HG03103 (cell line): ENCODE measurements at regions not wholly inside any gene's neighbourhood (a gene's known extent, or its start where the extent isn't known, plus 50 kb on each side); places are given as distances from the start of the nearest gene placed in this dataset.
"Not testable (repeated sequence)": the region's sequence is repeated elsewhere in the genome, so short reads cannot be mapped to it uniquely, and the experiment has no call there.

Experiments used
- ATAC-seq: cut with Tn5 transposase; IDR thresholded peaks from one replicate; pipeline ENCODE4 v1.9.1; 2021; ENCODE audit warnings: low read depth; ENCODE audit not compliant: unreplicated experiment

DNA sequence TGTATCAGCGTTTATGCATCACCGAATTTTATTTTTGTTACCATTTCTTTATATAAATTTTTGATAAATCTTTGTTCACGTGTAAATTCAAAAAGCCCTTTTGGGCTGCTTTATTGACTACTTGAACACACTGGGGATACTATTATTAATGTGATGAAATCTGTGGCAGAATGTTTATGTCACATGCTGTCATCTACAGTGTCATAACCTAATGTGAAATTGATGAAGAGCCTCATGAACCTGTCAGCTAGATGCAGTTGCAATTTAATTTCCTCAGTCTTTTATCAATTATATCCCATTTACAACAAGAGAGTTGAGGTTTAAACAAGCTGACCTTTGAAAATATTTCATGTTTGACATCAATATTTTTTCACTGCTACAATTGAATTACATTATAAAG is 1100.4 kb upstream of the COX7C start:
- ATAC-seq: no peak

DNA sequence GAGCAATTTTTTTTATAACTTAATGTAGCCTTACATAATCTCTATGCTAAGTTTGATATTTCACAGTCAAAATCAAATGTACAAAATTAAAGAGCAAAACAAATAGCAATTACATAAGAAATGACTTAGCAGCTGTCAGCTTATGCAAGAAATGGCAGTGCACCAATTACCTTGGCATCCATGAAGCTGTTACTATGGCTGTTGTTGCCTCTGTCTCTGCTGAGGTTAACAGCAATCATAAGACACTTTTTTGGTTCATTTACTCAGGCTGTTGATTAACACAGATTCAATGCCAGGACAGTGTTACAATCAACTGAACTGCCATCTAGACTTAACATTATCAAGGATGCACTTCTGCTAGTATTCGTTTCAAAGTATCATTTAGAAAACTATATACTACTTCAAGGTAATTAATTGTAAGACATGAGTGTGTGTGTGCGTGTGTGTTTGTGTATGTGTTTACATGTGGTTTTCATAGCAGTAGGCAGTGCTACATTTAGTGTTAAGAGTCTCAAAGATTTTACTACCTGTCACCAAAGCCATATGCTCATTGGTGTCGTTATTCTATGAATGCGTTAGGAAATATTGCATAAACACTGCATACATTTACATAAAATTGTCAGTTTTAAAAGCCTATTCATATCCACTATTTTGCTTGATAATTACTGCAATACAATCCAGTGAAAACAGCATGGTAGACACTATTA is 1084.2 kb upstream of the COX7C start:
- ATAC-seq: no peak

DNA sequence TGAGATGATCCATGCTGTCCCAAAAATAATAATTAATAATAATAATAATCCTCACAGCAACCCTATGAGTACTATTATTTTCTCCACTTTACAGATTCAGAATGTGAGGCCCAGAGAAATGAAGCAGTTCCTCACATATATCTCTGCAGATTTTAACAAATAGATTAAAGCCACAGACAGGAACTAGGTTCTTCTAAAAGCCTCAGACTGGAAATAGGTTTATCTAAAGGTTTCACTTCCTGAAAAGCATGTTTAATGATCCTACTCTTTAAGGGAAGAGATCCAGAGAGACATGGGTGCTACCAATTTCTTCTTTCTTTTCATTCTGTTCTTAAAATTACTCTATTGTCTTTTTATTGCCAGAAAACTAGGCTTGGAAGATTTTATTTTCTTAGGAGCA is 1079.4 kb upstream of the COX7C start:
- ATAC-seq: no peak

DNA sequence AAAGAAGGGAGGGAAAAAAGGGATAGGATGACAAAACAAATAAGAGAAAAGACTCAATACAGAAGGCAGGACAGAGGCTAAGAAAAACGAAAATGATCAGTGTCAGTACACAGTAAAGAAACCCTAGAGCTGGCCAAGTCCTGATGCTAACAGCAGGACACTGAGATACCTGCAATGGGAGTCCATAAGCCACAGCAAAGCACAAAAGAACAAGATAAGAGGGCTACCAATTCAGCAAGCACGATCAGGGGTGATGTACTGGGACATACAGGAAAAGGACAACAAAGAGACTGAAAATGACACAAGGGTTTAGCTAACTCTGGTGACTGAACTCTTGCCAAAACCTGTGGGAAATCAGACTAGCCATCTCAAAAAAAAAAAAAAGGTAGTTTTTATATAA is 1072.6 kb upstream of the COX7C start:
- ATAC-seq: no peak

DNA sequence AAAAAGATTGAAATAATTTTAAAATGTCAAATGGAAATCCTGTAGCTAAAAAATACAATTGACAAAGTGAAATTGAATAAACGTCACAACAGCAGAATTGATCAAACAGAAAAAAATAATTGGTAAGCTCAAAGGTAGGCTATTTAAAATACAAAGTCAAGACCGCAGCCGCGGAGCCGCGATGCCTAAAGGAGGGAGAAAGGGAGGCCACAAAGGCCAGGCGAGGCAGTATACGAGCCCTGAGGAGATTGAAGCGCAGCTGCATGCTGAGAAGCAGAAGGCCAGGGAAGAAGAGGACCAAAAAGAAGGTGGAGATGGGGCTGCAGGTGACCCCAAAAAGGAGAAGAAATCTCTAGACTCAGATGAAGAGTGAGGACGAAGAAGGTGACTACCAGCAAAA is 1068.5 kb upstream of the COX7C start:
- ATAC-seq: no peak

DNA sequence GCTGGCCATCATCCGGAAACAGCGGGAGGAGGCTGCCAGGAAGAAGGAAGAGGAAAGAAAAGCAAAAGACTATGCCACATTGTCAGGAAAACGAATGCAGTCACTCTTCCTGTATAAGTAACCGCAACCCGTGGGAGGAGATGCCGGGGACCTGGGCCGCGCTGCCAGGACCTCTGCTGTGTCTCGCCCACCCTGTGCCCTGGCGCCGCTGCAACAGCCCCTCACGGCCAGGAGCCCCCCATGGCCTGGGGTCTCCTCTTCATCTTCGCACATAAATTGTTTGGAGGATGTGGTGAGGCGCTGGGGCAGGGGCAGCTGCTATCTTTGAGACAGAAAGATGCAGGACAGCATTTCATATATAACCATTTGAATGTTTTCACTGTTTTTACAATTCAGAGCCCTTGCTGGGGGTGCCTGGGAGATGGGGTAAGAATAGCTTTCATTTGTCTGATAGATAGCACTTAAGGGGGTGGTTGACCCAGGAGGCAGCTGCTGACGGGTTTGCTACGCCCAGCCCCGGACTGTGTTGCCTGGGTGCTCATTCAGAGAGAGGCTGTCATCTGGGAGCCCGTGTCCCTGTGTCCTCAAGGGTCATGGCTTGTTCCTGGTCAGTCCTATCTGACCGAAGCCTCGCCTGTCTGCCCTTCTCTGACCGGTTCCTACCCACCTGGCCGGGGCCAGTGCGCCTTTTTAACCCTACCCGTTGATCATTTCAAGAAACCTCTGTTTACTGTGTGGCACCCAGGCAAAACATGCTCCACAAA is 1067.7 kb upstream of the COX7C start:
- no peak for ATAC-seq

DNA sequence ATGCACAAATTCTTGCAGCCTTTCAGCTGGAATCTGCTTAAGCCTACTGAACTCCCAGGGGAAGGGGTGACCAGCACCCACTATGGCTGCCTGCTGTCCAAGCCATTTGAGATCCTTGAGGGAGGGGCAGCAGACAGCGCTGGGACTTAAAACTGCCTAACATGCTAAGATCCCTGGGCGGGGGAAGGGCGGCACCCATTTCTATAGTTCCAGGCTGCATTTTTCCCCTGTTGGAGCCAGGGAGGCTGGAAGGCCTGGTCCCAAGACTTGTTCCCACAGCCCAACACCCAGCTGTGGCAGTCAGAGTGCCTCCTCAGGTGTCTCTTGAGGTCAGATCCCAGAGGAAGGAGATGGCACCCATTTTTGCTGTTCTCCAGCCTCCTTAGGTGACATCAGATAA is 1061.3 kb upstream of the COX7C start:
- ATAC-seq: no peak

DNA sequence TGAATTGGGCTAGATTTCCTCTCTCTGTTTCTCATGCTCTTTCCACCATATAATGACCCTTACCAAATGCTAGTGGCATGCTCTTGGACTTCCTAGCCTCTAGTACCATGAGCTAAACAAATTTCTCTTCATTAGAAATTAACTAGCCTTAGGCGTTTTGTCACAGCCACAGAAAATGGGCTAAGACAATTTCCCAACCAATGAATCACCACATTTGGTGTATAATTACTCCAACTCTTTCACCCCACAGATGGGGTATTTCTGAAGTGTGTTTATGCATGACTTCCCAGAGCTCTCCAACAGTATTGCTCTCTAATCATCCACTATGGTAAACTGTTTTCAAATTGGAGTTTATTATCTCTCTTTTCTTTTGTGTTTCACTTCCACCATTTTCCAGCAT is 1041.1 kb upstream of the COX7C start:
- ATAC-seq: no peak

DNA sequence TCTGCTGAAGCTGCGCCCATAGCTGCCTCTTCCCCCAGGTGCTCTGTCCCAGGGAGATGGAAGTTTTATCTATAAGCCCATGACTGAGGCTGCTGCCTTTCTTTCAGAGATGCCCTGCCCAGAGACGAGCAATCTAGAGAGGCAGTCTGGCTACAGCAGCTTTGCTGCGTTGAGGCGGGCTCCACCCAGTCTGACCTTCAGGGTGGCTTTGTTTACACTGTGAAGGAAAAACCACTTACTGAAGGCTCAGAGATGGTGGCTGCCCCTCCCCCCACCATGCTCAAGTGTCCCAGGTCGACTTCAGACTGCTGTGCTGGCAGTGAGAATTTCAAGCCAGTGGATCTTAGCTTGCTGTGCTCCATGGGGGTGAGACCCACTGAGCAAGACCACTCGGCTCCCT is 1029.9 kb upstream of the COX7C start:
- not testable (repeated sequence) for ATAC-seq

DNA sequence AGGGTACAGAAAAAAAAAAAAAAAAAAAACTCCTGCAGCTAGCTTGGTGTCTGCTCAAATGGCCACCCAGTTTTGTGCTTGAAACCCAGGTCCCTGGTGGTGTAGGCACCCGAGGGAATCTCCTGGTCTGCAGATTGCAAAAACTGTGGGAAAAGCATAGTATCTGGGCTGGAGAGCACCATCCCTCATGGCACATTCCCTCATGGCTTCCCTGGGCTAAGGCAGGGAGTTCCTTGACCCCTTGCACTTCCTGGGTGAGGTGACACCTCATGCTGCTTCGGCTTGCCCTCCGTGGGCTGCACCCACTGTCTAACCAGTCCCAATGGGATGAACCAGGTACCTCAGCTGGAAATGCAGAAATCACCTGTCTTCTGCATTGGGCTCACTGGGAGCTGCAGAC is 1029.5 kb upstream of the COX7C start:
- ATAC-seq: not testable (repeated sequence)

DNA sequence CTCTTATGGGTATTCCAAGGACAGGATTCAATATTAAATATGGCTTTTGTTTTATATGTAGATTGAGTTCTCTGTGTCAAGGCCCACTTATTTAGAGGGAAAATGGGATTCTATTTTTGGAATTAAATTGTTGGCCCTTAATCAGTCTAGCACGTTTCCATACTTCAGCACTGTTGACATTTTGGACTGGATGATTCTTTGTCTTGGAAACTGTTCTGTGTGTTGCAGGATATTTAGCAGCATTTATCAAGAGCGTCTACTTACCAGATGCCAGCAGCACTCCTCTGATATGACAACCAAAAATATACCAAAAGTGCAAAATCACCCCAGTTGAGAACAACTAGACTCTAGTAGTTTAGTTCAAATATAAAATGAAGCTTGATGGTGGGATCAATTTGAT is 1027.0 kb upstream of the COX7C start:
- no peak for ATAC-seq

DNA sequence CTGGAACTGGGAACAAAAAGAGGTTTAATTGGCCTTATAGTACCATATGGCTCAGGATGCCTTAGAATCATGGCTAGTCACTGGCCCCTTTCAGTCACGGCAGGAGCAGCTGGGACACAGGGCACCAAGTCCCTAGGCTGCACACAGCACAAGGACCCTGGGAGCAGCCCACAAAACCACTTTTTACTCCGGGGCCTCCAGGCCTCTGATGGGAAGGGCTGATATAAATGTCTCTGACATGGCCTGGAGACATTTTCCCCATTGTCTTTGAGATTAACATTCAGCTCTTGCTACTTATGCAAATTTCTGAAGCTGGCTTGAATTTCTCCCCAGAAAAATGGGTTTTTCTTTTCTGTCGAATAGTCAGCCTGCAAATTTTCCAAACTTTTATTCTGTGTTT is 1026.4 kb upstream of the COX7C start:
- ATAC-seq: no peak

DNA sequence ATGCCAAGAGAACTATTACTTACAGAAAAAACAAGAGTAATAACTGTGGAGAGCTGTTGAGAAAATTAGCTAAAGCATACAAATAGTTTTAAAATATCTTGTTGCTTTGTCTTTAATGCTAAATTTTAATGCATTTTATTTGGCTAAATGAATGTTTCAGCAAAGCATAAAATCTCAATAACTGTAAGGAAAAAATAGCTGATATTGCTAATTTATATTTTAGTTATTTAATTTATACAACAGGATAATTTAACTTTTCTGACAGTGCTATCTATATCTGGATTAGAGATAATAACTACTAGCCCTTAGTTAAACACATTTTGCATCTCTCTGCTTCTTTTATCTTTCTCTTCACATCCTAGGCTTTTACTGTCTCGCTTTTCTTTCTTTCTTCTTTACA is 1014.9 kb upstream of the COX7C start:
- ATAC-seq: no peak

DNA sequence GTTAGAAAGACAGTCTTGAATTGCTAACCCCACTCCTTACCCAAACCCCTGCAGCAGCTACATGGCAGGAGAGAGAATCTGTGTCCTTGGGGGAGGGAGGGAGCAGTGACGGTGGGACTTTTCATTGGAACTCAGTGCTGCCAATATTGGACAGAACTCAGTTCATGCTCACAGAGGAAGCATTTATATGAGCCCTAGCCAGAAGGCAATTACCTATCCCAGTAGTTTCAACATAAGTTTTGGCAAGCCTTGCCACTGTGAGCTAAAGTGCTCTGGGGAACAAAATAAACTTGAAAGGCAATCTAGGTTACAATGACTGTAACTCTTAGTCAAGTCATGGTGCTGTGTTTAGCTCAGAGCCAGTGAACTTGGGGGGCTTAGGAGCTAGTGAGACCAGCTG is 1013.4 kb upstream of the COX7C start:
- no peak for ATAC-seq

DNA sequence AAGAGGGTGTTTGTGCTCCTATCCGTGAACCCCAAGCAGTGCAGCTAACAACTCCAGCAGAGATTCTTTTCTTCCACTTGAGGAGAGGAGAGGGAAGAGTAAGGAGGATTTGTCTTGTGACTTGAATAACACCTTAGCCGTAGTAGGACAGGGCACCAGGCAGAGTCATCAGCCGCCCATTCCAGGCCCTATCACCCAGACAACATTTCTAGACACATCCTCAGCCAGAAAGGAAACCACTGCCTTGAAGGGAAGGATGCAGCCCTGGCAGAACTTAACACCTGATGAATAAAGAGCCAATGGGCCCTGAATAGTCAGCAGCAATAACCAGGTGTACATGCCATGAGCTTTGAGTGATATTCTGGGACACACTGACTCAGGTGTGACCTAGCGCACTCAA is 1013.0 kb upstream of the COX7C start:
- ATAC-seq: no peak

DNA sequence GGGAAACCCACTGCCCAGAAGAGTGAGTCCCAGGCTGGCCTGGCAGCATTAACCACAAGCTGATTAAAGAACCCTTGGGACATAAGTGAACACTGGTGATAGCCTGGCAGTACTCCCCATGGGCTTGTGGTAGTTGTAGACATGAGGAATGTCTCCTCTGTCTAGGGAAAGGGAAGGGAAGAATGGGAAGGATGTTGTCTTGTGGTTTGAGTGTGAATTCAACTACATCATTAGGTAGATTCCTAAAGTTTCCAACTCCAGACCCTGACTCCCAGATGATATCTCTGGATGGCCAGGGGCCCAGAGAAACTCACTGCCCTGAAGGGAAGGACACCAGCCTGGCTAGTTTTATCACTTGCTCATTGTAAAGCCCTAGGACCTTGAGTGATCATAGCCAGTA is 1012.4 kb upstream of the COX7C start:
- no peak for ATAC-seq

DNA sequence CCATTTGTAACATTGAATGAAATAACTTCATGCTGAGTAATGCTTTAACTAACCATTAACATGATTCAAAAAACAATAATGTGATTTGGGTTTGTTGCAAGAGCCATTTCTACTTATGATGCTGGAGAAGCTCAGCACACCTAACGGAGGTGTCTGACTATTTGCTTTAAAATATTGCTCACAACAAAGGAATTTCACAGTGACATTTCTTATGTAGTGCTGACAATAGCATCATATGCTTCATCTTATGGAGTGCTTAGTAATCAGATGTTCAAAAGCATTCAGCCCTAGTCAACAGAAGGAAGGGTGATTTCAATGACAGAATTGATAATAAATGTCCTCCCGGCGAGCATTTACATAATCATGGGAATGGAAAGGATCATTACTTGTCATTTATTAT is 1003.3 kb upstream of the COX7C start:
- ATAC-seq: no peak

DNA sequence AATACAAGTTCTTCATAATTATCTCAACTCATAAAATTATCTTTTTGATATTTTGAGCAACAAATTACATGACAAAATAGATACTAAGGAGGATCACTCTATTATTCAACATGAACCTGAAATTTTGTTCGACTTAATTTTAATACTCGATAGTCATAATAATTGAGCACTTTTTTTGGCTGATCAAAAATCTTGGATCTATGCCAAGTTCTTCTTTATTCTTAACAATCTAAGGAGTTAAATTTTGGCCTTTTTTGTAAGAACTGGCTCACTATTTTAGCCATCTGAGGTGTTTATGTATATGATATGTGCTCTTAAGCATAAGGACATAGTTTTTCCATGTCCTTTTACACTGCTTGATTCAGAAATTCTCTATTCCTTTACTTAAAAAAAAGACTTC is 996.1 kb upstream of the COX7C start:
- no peak for ATAC-seq

DNA sequence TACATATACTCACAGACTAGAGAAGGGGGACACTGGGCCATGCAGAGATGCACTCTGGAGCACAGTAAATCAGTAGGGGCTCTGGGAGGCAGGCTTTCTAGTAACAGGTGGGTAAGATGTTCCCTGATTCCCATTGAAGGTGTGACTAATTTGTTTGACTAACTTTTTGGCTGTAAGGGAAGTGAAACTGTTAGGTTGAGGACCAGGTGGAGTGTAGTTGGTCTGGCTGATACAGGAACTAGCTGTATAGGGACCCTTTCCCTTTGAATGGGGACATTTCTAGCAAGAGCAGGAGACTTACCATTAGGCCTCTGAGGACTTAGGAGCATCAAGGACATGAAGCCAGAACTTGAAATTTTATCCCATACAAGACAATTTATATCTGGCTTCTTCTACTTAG is 989.6 kb upstream of the COX7C start:
- no peak for ATAC-seq

DNA sequence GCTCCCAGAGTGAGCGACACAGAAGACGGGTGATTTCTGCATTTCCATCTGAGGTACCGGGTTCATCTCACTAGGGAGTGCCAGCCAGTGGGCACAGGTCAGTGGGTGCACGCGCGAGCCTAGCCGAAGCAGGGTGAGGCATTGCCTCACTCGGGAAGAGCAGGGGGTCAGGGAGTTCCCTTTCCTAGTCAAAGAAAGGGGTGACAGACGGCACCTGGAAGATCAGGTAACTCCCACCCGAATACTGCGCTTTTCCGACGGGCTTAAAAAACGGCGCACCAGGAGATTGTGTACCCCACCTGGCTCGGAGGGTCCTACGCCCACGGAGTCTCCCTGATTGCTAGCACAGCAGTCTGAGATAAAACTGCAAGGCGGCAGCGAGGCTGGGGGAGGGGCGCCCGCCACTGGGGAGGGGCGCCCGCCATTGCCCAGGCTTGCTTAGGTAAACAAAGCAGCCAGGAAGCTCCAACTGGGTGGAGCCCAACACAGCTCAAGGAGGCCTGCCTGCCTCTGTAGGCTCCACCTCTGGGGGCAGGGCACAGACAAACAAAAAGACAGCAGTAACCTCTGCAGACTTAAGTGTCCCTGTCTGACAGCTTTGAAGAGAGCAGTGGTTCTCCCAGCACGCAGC is 979.1 kb upstream of the COX7C start:
- not testable (repeated sequence) for ATAC-seq

DNA sequence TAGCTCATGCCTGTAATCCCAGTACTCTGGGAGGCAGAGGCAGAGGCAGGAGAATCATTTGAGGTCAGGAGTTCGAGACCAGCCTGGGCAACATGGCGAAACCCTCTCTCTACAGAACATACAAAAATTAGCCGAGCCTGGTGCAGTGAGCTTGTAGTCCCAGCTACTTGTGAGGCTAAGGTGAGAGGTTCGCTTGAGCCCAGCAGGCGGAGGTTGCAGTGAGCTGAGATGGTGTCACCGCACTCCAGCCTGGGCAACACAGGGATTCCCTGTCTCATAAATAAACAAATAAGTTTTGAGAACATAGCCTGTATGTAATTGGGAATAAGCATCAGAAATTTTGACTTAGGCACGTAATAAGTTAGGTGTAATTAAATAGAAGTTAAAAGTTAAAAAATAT is 971.7 kb upstream of the COX7C start:
- no peak for ATAC-seq

DNA sequence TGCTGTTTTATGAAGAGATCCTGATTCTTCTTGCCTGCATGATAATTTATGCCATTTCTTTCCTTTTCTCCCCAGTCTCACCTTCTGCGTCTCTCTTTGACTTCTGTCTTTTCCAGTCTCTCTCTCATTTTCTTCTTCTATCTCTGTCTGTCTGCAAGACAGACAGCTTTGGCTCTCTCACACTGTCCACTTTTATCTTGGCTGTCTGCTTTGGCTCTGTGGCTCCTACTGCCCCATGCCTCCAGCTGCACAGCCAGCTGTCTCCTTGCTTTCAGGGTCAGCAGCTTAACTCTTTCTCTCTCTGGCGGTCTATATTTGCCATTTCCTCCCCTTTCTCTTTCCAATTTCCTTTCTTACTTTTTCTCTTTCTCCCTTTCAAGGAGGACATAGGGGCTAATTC is 971.1 kb upstream of the COX7C start:
- ATAC-seq: no peak
